ENCODE measurements at regions not wholly inside any gene's neighbourhood (a gene's known extent, or its start where the extent isn't known, plus 50 kb on each side); places are given as distances from the start of the nearest gene placed in this dataset.

- TF ChIP-seq CTCF (IDR thresholded peaks at IDR 0.05) (no peak), POLR2A (IDR thresholded peaks at IDR 0.05) (no peak)
- Histone ChIP-seq H3K9me3 (no peaks in the 10 kb centered on the region), H3K36me3 (no peaks in the 10 kb centered on the region), H3K4me3 (no peak overlapping the region), H3K27me3 (no peaks in the 10 kb centered on the region), H3K4me1 (peaks cover 0 to 14% (median 0%) of the 10 kb centered on the region in 4 donors), H3K27ac (no peak overlapping the region)
- ATAC-seq: no peak
- DNase-seq: no peak
- intact Hi-C loops (cut with DNase I): loop anchor here (5.0 kb wide), 1 partner anchor 236 kb away; no protein-coding TSS in a partner anchor
- 38% methylated on average over 2 of the region's 3 CpGs for WGBS (ENCODE audit: insufficient coverage, low coverage, low lambda C conversion rate, missing lambda C conversion rate)
Observed at GRCh38 chr3:113051787-113052186, 61.0 kb downstream of the GTPBP8 start.

DNA sequence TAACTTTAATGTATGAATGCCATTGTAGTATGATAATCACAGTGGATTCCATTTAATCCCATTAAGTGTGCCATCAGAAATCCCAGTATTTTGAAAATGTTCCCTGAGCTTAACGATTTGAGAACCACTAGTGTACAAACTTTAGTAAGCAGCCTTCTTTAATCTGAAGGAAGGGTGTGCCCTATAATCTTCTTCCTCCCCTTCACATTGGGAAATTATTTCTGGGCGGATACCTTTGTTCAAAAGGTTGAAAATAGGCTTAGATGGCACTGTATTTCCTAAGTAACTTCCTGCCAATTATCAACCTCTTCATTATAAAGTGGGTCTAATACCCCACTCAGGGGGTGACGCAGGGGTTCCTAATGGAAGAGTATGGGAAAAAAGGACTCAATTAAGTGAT lies 62.4 kb downstream of the GTPBP8 start:
- no peaks in the 10 kb centered on the region for H3K27me3 ChIP-seq
- 62% methylated on average over 3 of the region's 3 CpGs for WGBS (ENCODE audit: insufficient coverage, low coverage, low lambda C conversion rate, missing lambda C conversion rate)
- peaks cover 0 to 14% (median 0%) of the 10 kb centered on the region in 4 donors for H3K4me1 ChIP-seq
- DNase-seq (no peak), ATAC-seq (no peak)
- no peaks in the 10 kb centered on the region for H3K9me3 ChIP-seq
- intact Hi-C loops (cut with DNase I): loop anchor here (5.0 kb wide), 1 partner anchor 234 kb away; no protein-coding TSS in a partner anchor
- no peak overlapping the region for H3K27ac ChIP-seq
- TF ChIP-seq CTCF (IDR thresholded peaks at IDR 0.05) (no peak), POLR2A (IDR thresholded peaks at IDR 0.05) (no peak)
- no peaks in the 10 kb centered on the region for H3K36me3 ChIP-seq
- no peak overlapping the region for H3K4me3 ChIP-seq

- intact Hi-C loops (cut with DNase I): loop anchor here (5.0 kb wide), 1 partner anchor 233 kb away; no protein-coding TSS in a partner anchor
- Histone ChIP-seq H3K4me1 (peaks cover 0 to 14% (median 0%) of the 10 kb centered on the region in 4 donors), H3K36me3 (no peaks in the 10 kb centered on the region), H3K9me3 (no peaks in the 10 kb centered on the region), H3K27me3 (no peaks in the 10 kb centered on the region), H3K27ac (no peak overlapping the region), H3K4me3 (no peak overlapping the region)
- peak in 2 of 4 donors; percentile 12 to 16 for TF ChIP-seq CTCF (IDR thresholded peaks at IDR 0.05)
- TF ChIP-seq POLR2A (IDR thresholded peaks at IDR 0.05): no peak
- ATAC-seq: peak; percentile 78 to 90 (median 89)
- DNase-seq: no peak
- 0% methylated on average over 1 of the region's 1 CpG for WGBS (ENCODE audit: insufficient coverage, low coverage, low lambda C conversion rate, missing lambda C conversion rate)
Observed at GRCh38 chr3:113054552-113054951, 63.8 kb downstream of the GTPBP8 start.

- DNase-seq (no peak), ATAC-seq (no peak)
- H3K36me3 ChIP-seq: no peaks in the 10 kb centered on the region
- peaks cover 0 to 14% (median 0%) of the 10 kb centered on the region in 4 donors for H3K4me1 ChIP-seq
- H3K4me3 ChIP-seq: no peak overlapping the region
- no peak overlapping the region for H3K27ac ChIP-seq
- intact Hi-C loops (cut with DNase I): no loop called here
- no peaks in the 10 kb centered on the region for H3K9me3 ChIP-seq
- H3K27me3 ChIP-seq: no peaks in the 10 kb centered on the region
- TF ChIP-seq CTCF (IDR thresholded peaks at IDR 0.05) (no peak), POLR2A (IDR thresholded peaks at IDR 0.05) (no peak)
Observed at GRCh38 chr3:113055201-113055600, 64.4 kb downstream of the GTPBP8 start.

DNA sequence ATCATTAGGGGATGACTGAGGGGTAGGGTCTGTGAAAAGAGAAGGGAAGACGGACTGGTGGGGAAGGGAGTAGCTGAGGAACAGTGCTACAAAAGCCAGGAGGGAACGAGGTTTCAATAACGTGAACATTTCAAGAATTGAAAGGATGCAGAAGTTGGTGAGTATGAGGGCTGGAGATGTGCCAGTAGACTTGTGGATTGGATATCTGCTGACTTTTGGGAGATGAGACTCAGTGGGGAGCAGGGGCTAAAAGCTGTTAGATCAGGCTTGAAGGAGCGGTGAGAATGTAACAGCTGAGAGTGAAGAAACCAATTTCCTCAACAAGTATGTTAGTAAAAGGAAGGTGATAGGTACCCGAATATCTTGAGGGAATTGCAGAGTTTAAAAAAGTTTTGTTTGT lies 65.2 kb downstream of the GTPBP8 start:
- H3K27me3 ChIP-seq: no peaks in the 10 kb centered on the region
- no peak for ATAC-seq
- no peak overlapping the region for H3K4me3 ChIP-seq
- no peaks in the 10 kb centered on the region for H3K9me3 ChIP-seq
- peaks cover 0 to 13% (median 0%) of the 10 kb centered on the region in 4 donors for H3K4me1 ChIP-seq
- TF ChIP-seq POLR2A (IDR thresholded peaks at IDR 0.05): no peak
- WGBS (ENCODE audit: insufficient coverage, low coverage, low lambda C conversion rate, missing lambda C conversion rate): 61% methylated on average over 5 of the region's 5 CpGs
- intact Hi-C loops (cut with DNase I): no loop called here
- no peak for DNase-seq
- no peak overlapping the region for H3K27ac ChIP-seq
- H3K36me3 ChIP-seq: no peaks in the 10 kb centered on the region

Measured in right lobe of liver (tissue), 6 donors.